Fibroblast of lung (primary cell): ENCODE measurements at regions not wholly inside any gene's neighbourhood (a gene's known extent, or its start where the extent isn't known, plus 50 kb on each side); places are given as distances from the start of the nearest gene placed in this dataset.

Experiments
- DNase-seq, 2 donors: peaks; one replicate each; pipeline versions ENCODE4 v3.0.0 to v3.0.0-alpha.2; 2010; ENCODE audit warnings: low read depth in 2 of 2
- H2AFZ ChIP-seq: 2 replicates; pipeline ENCODE4 v1.5.1; 2012; ENCODE audit warnings: low read length, control low read depth, inconsistent platforms
- H3K27ac ChIP-seq: 2 replicates; pipeline ENCODE4 v1.5.1; 2011; ENCODE audit warnings: low read length, control low read depth; ENCODE audit not compliant: insufficient read depth
- H3K27me3 ChIP-seq: 2 replicates; pipeline ENCODE4 v1.5.1; 2011; ENCODE audit warnings: mild to moderate bottlenecking, low read length; ENCODE audit not compliant: control insufficient read depth, insufficient read depth
- H3K36me3 ChIP-seq: 2 replicates; pipeline ENCODE4 v1.5.1; 2011; ENCODE audit warnings: low read length; ENCODE audit not compliant: control insufficient read depth, insufficient read depth
- H3K4me1 ChIP-seq: 2 replicates; pipeline ENCODE4 v1.5.1; 2011; ENCODE audit warnings: low read length; ENCODE audit not compliant: control insufficient read depth, insufficient read depth; ENCODE audit errors: extremely low read depth
- H3K4me2 ChIP-seq: 2 replicates; pipeline ENCODE4 v1.5.1; 2011; ENCODE audit warnings: low read length, control low read depth; ENCODE audit not compliant: insufficient read depth; ENCODE audit errors: extremely low read depth
- H3K4me3 ChIP-seq, 4 experiments: fragments of 200-600 bp in 1 of 4; sonication (generic) in 1 of 4; replicated peaks in 1 of 4; 2 replicates each; pipeline ENCODE4 v1.5.1; 2011 to 2016; ENCODE audit warnings: low read length in 4 of 4, low read depth in 3 of 4, mild to moderate bottlenecking in 3 of 4, control low read depth in 2 of 4, inconsistent platforms in 1 of 4, mixed read lengths in 1 of 4; ENCODE audit not compliant: insufficient read depth in 1 of 4; ENCODE audit errors: control extremely low read depth in 1 of 4
- H3K79me2 ChIP-seq: 2 replicates; pipeline ENCODE4 v1.5.1; 2012; ENCODE audit warnings: mild to moderate bottlenecking, low read length, inconsistent platforms; ENCODE audit not compliant: control insufficient read depth, insufficient read depth
- H3K9ac ChIP-seq: 2 replicates; pipeline ENCODE4 v1.5.1; 2011; ENCODE audit warnings: mild to moderate bottlenecking, low read length, control low read depth; ENCODE audit not compliant: insufficient read depth
- H3K9me3 ChIP-seq: 2 replicates; pipeline ENCODE4 v1.5.1; 2012; ENCODE audit warnings: low read depth, low read length; ENCODE audit not compliant: control insufficient read depth, insufficient read depth
- H4K20me1 ChIP-seq: 2 replicates; pipeline ENCODE4 v1.5.1; 2011; ENCODE audit warnings: low read length; ENCODE audit not compliant: control insufficient read depth, insufficient read depth; ENCODE audit errors: extremely low read depth
- CTCF ChIP-seq, 2 donors: IDR thresholded peaks in 1 of 2; conservative IDR thresholded peaks in 1 of 2; 1 replicate in 1 of 2; 2 replicates in 1 of 2; pipeline ENCODE4 v1.5.1; 2011 to 2012; ENCODE audit warnings: low read length in 2 of 2, control low read depth in 1 of 2, inconsistent platforms in 1 of 2, low read depth in 1 of 2, mild to moderate bottlenecking in 1 of 2
- EZH2 ChIP-seq: IDR thresholded peaks from 2 replicates; pipeline ENCODE4 v1.5.1; 2012; ENCODE audit warnings: low read length, control low read depth, mild to moderate bottlenecking; ENCODE audit errors: missing control alignments

GRCh38 chr4:1488357-1488756, 82.1 kb upstream of the NKX1-1 start:
- Histone ChIP-seq H3K4me1 (no peaks in the 10 kb centered on the region), H3K36me3 (no peaks in the 10 kb centered on the region), H3K9ac (no peak overlapping the region), H3K4me2 (no peak overlapping the region), H4K20me1 (no peaks in the 10 kb centered on the region), H3K4me3 (no peak overlapping the region), H3K27me3 (no peaks in the 10 kb centered on the region), H2AFZ (no peak overlapping the region), H3K9me3 (no peaks in the 10 kb centered on the region), H3K79me2 (no peaks in the 10 kb centered on the region), H3K27ac (no peak overlapping the region)
- TF ChIP-seq CTCF (conservative IDR thresholded peaks at IDR 0.05 in 1 of 2, IDR thresholded peaks at IDR 0.05 in 1 of 2; ENCODE audit: low read depth in 1 of 2, low read length in 2 of 2), result no peak
- TF ChIP-seq EZH2, result no peak
- no peak for DNase-seq

GRCh38 chr4:1487761-1488160, 81.5 kb upstream of the NKX1-1 start:
- Histone ChIP-seq H3K4me2 (no peak overlapping the region), H2AFZ (no peak overlapping the region), H3K4me3 (no peak overlapping the region), H3K27me3 (no peaks in the 10 kb centered on the region), H3K4me1 (no peaks in the 10 kb centered on the region), H3K36me3 (no peaks in the 10 kb centered on the region), H4K20me1 (no peaks in the 10 kb centered on the region), H3K79me2 (no peaks in the 10 kb centered on the region), H3K27ac (no peak overlapping the region), H3K9ac (no peak overlapping the region), H3K9me3 (no peaks in the 10 kb centered on the region)
- no peak for DNase-seq
- TF ChIP-seq EZH2 (no peak), CTCF (conservative IDR thresholded peaks at IDR 0.05 in 1 of 2, IDR thresholded peaks at IDR 0.05 in 1 of 2; ENCODE audit: low read depth in 1 of 2, low read length in 2 of 2) (no peak)

GRCh38 chr4:1487106-1487505, 80.9 kb upstream of the NKX1-1 start:
- no peaks in the 10 kb centered on the region for H3K9me3 ChIP-seq
- H3K4me2 ChIP-seq, result no peak overlapping the region
- H3K27me3 ChIP-seq, result no peaks in the 10 kb centered on the region
- no peak overlapping the region for H2AFZ ChIP-seq
- H3K36me3 ChIP-seq, result no peaks in the 10 kb centered on the region
- no peak overlapping the region for H3K27ac ChIP-seq
- TF ChIP-seq CTCF (conservative IDR thresholded peaks at IDR 0.05 in 1 of 2, IDR thresholded peaks at IDR 0.05 in 1 of 2; ENCODE audit: low read depth in 1 of 2, low read length in 2 of 2) (no peak), EZH2 (no peak)
- no peaks in the 10 kb centered on the region for H4K20me1 ChIP-seq
- H3K4me1 ChIP-seq, result no peaks in the 10 kb centered on the region
- H3K4me3 ChIP-seq, result no peak overlapping the region
- no peaks in the 10 kb centered on the region for H3K79me2 ChIP-seq
- H3K9ac ChIP-seq, result no peak overlapping the region
- DNase-seq, result no peak
